ENCODE measurements at regions not wholly inside any gene's neighbourhood (a gene's known extent, or its start where the extent isn't known, plus 50 kb on each side); places are given as distances from the start of the nearest gene placed in this dataset.

DNA sequence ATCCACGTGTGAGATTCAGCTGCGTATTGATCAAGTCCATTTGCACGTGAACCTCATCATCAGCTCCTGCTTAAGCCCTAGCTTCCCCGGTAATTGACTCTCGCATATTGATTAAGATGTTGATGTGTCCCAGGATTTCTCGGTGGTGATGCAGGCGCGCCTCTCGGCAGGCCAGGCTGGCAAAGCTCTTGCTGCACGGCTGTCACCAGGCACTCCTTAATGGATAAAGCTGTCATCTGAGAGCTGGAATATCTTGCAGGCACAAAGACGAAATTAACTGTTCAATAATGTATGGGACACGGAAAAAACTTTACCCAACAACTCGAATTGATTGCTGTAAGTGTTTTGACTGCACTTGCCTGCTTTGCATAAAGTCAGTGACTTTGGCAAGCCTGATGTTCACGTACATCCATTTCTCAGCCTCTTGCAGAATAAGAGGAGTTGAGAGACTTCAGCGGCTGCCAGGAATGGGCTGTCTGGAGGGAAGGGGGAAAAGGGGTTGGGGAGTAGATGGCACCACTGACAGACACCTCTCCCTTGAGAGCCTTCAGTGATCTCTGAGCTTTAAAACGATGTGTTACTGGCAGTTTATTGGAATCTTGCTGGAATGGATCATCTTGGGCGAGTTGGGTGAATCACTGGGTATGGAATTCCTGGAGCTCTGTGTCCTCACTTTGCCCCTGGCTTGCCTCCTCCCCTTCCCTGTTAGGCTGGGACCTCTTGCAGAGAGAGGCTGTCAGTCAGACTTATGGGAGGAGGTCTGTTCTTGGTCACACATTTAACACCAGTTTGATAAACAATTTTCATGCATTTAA lies 650.3 kb downstream of the CCDC171 start:
- no peak for DNase-seq
- Histone ChIP-seq H3K4me3 (ENCODE audit: low read depth, low read length) (no peak overlapping the region), H3K36me3 (ENCODE audit: control insufficient read depth, insufficient read depth, low read length) (no peaks in the 10 kb centered on the region), H3K9me3 (no peaks in the 10 kb centered on the region), H3K27me3 (replicated peaks; ENCODE audit: control insufficient read depth, insufficient read depth, low read length) (no peaks in the 10 kb centered on the region), H3K4me1 (no peaks in the 10 kb centered on the region)
- Mint-ChIP-seq H3K4me3 (ENCODE audit: unreplicated experiment) (no peak overlapping the region), H3K36me3 (ENCODE audit: insufficient read depth, unreplicated experiment) (no peaks in the 10 kb centered on the region), H3K9me3 (ENCODE audit: unreplicated experiment) (no peaks in the 10 kb centered on the region), H3K27ac (ENCODE audit: unreplicated experiment) (no peak overlapping the region), H3K27me3 (ENCODE audit: insufficient read depth, unreplicated experiment) (no peaks in the 10 kb centered on the region), H3K4me1 (ENCODE audit: low read depth, unreplicated experiment) (no peaks in the 10 kb centered on the region)
- POLR2A ChIA-PET: no interaction called here
- TF ChIP-seq, protein P1, sequence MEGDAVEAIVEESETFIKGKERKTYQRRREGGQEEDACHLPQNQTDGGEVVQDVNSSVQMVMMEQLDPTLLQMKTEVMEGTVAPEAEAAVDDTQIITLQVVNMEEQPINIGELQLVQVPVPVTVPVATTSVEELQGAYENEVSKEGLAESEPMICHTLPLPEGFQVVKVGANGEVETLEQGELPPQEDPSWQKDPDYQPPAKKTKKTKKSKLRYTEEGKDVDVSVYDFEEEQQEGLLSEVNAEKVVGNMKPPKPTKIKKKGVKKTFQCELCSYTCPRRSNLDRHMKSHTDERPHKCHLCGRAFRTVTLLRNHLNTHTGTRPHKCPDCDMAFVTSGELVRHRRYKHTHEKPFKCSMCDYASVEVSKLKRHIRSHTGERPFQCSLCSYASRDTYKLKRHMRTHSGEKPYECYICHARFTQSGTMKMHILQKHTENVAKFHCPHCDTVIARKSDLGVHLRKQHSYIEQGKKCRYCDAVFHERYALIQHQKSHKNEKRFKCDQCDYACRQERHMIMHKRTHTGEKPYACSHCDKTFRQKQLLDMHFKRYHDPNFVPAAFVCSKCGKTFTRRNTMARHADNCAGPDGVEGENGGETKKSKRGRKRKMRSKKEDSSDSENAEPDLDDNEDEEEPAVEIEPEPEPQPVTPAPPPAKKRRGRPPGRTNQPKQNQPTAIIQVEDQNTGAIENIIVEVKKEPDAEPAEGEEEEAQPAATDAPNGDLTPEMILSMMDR (IDR thresholded peaks at IDR 0.05; ENCODE audit: insufficient read depth in 1 of 2, low read depth in 1 of 2, low read length in 1 of 2, severe bottlenecking in 1 of 2, unreplicated experiment in 1 of 2): no peak
- BruUV-seq (replicated peaks): no TSS peak
- CTCF ChIA-PET: no interaction called here
- intact Hi-C loops (cut with micrococcal nuclease; ENCODE audit: unreplicated experiment): no loop called here

DNA sequence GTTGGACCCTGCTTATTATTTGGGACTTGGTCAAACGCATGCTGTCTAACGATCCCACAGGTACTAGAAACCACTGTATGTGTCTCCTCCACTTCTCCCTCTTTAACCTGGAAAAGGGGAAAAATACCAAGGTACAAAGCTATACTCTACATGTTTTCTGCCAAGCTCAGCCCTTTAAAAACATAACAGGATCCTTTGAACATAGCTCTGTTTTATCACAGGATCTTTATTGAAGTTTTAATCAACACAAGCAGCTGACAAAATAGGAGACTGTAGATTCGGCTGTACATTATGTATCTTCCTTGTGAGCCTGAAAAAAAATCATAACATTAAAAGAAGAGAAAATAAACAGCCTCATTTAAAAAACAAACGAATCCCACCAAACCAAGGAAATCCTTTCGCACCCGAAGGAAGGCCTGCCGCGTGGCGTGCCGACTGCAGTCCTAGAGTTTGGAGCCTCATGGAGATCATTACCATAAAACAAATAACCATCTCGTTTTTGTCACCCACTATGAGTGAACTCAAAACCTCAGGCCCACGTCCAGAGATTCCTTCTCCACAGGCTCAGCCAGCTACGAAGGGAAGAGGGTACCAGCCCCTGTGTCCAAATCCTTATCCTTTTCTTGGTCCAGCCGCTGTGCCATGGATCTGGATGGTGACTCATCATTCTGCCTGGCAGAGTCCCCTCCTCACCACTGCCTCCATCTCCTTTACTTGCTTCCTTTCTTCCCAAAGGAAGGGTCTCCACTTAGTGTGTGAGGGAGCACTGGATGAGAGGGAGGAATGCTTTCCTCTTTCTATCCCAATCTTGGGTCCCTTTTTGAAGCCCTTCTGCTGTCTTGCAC lies 651.1 kb downstream of the CCDC171 start:
- Histone ChIP-seq H3K27me3 (replicated peaks; ENCODE audit: control insufficient read depth, insufficient read depth, low read length) (no peaks in the 10 kb centered on the region), H3K36me3 (ENCODE audit: control insufficient read depth, insufficient read depth, low read length) (no peaks in the 10 kb centered on the region), H3K9me3 (no peaks in the 10 kb centered on the region), H3K4me1 (no peaks in the 10 kb centered on the region), H3K4me3 (ENCODE audit: low read depth, low read length) (no peak overlapping the region)
- intact Hi-C loops (cut with micrococcal nuclease; ENCODE audit: unreplicated experiment): no loop called here
- H3K4me3 Mint-ChIP-seq (ENCODE audit: unreplicated experiment): no peak overlapping the region
- H3K4me1 Mint-ChIP-seq (ENCODE audit: low read depth, unreplicated experiment): no peaks in the 10 kb centered on the region
- no peak overlapping the region for H3K27ac Mint-ChIP-seq (ENCODE audit: unreplicated experiment)
- no peaks in the 10 kb centered on the region for H3K27me3 Mint-ChIP-seq (ENCODE audit: insufficient read depth, unreplicated experiment)
- ChIA-PET CTCF (no interaction called here), POLR2A (no interaction called here)
- H3K36me3 Mint-ChIP-seq (ENCODE audit: insufficient read depth, unreplicated experiment): no peaks in the 10 kb centered on the region
- no peaks in the 10 kb centered on the region for H3K9me3 Mint-ChIP-seq (ENCODE audit: unreplicated experiment)
- DNase-seq: no peak
- no TSS peak for BruUV-seq (replicated peaks)
- TF ChIP-seq, protein P1 (IDR thresholded peaks at IDR 0.05; ENCODE audit: insufficient read depth in 1 of 2, low read depth in 1 of 2, low read length in 1 of 2, severe bottlenecking in 1 of 2, unreplicated experiment in 1 of 2): no peak

DNA sequence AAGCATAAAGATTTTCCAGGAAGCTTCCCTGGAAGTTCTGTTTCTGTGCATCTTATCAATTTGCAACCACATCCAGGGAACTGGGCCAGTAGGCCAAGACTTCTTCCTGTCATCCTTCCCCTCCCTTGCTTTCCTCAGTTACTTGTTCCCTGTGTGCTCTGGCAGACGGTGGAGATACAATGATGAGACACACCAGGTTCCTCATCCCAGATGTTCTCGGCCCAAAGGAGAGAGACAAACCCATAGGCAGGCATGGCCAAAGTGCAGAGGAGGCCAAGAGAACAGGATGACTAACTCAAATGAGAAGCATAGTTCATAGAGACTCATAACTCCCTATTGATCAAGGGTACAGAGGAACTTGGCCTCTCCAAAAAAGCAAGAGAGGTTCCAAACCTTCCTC lies 652.6 kb downstream of the CCDC171 start:
- no peaks in the 10 kb centered on the region for H3K27me3 ChIP-seq (replicated peaks; ENCODE audit: control insufficient read depth, insufficient read depth, low read length)
- Mint-ChIP-seq H3K4me3 (ENCODE audit: unreplicated experiment) (no peak overlapping the region), H3K27ac (ENCODE audit: unreplicated experiment) (no peak overlapping the region), H3K9me3 (ENCODE audit: unreplicated experiment) (peaks cover 9% of the 10 kb centered on the region), H3K36me3 (ENCODE audit: insufficient read depth, unreplicated experiment) (no peaks in the 10 kb centered on the region), H3K4me1 (ENCODE audit: low read depth, unreplicated experiment) (no peaks in the 10 kb centered on the region), H3K27me3 (ENCODE audit: insufficient read depth, unreplicated experiment) (peaks cover 2% of the 10 kb centered on the region)
- no peaks in the 10 kb centered on the region for H3K4me1 ChIP-seq
- H3K36me3 ChIP-seq (ENCODE audit: control insufficient read depth, insufficient read depth, low read length): no peaks in the 10 kb centered on the region
- TF ChIP-seq, protein P1 (IDR thresholded peaks at IDR 0.05; ENCODE audit: insufficient read depth in 1 of 2, low read depth in 1 of 2, low read length in 1 of 2, severe bottlenecking in 1 of 2, unreplicated experiment in 1 of 2): no peak
- ChIA-PET CTCF (no interaction called here), POLR2A (no interaction called here)
- BruUV-seq (replicated peaks): no TSS peak
- H3K9me3 ChIP-seq: no peaks in the 10 kb centered on the region
- intact Hi-C loops (cut with micrococcal nuclease; ENCODE audit: unreplicated experiment): no loop called here
- DNase-seq: no peak
- no peak overlapping the region for H3K4me3 ChIP-seq (ENCODE audit: low read depth, low read length)

Measured in Caco-2 (cell line).